Panc1 (cell line): ENCODE measurements at regions not wholly inside any gene's neighbourhood (a gene's known extent, or its start where the extent isn't known, plus 50 kb on each side); places are given as distances from the start of the nearest gene placed in this dataset.

Experiments
- ATAC-seq: fragments of 200-7000 bp; cut with Tn5 transposase; 2 replicates; pipeline ENCODE4 v1.9.1; 2020; ENCODE audit warnings: mild to moderate bottlenecking, moderate library complexity
- BruUV-seq: library from RNA; stranded (reverse); fragments of 400-500 nt; replicated peaks from 2 replicates; lab custom pipeline; 2021; lab: Mats Ljungman, UMichigan
- CTCF ChIA-PET: fragments of 300-600 bp; sonication (Branson Sonifier 250); formaldehyde crosslinking; loops from one replicate; lab custom pipeline; 2022; ENCODE audit warnings: antibody characterized with exemption; lab: Charles Lee
- POLR2A ChIA-PET: fragments of 300-600 bp; sonication (Branson Sonifier 250); formaldehyde crosslinking; loops from one replicate; lab custom pipeline; 2022; ENCODE audit warnings: antibody characterized with exemption; lab: Charles Lee
- DNase-seq: peaks from one replicate; pipeline ENCODE4 v3.0.0-alpha.2; 2010; ENCODE audit warnings: low read depth, low spot score
- H3K27ac ChIP-seq: 2 replicates; pipeline ENCODE4 v1.5.1; 2011; ENCODE audit warnings: mild to moderate bottlenecking, low read length, inconsistent platforms
- H3K27me3 ChIP-seq: fragments of 200-500 bp; sonication (Bioruptor generic); 2 replicates; pipeline ENCODE4 v1.6.0; 2014; ENCODE audit warnings: low read length, inconsistent platforms; ENCODE audit not compliant: control insufficient read depth, insufficient read depth
- H3K36me3 ChIP-seq: fragments of 200-500 bp; sonication (Bioruptor generic); 2 replicates; pipeline ENCODE4 v1.5.1; 2014; ENCODE audit warnings: inconsistent platforms, mild to moderate bottlenecking, low read length, moderate library complexity; ENCODE audit not compliant: control insufficient read depth, insufficient read depth
- H3K4me1 ChIP-seq: 2 replicates; pipeline ENCODE4 v1.5.1; 2011; ENCODE audit warnings: inconsistent platforms, mild to moderate bottlenecking, low read length, moderate library complexity; ENCODE audit not compliant: control insufficient read depth, insufficient read depth
- H3K4me3 ChIP-seq, 2 experiments: 2 replicates each; pipeline ENCODE4 v1.5.1; 2011 to 2012; ENCODE audit warnings: low read depth in 2 of 2, low read length in 2 of 2, mild to moderate bottlenecking in 2 of 2, inconsistent platforms in 1 of 2, moderate library complexity in 1 of 2
- H3K9me3 ChIP-seq: fragments of 200-500 bp; sonication (Bioruptor generic); 2 replicates; pipeline ENCODE4 v1.5.1; 2014; ENCODE audit warnings: low read depth, mild to moderate bottlenecking, inconsistent platforms, low read length, moderate library complexity; ENCODE audit not compliant: control insufficient read depth, insufficient read depth
- CTCF ChIP-seq: fragments of 450-650 bp; IDR thresholded peaks from 2 replicates; pipeline ENCODE4 v1.5.1; 2017; ENCODE audit warnings: mild to moderate bottlenecking
- POLR2AphosphoS5 ChIP-seq: IDR thresholded peaks from 2 replicates; pipeline ENCODE4 v1.6.1; 2012; ENCODE audit warnings: mild to moderate bottlenecking, low read depth, low read length, moderate library complexity
- REST ChIP-seq, 2 experiments: IDR thresholded peaks; 2 replicates each; pipeline ENCODE4 v1.6.1; 2011 to 2012; ENCODE audit warnings: low read depth in 2 of 2, control low read depth in 1 of 2, low read length in 1 of 2, mild to moderate bottlenecking in 1 of 2, moderate library complexity in 1 of 2; ENCODE audit not compliant: insufficient read depth in 1 of 2
- SIN3A ChIP-seq: IDR thresholded peaks from 2 replicates; pipeline ENCODE4 v1.6.1; 2012; ENCODE audit warnings: low read depth, mild to moderate bottlenecking, low read length, moderate library complexity, borderline replicate concordance; ENCODE audit not compliant: insufficient read depth
- TCF7L2 ChIP-seq: IDR thresholded peaks from 2 replicates; pipeline ENCODE4 v1.6.1; 2011; ENCODE audit warnings: mild to moderate bottlenecking, low read depth, low read length, inconsistent platforms
- in situ Hi-C: cut with HindIII; loops from 2 replicates; pipeline ENCODE4 v1.10.0; 2016; ENCODE audit warnings: low sequenced_read_pairs, low pct_unique_long_range_greater_than_20kb
- intact Hi-C: fragments of 100-400 bp; cut with micrococcal nuclease; formaldehyde crosslinking; loops from one replicate; pipeline ENCODE4 v1.10.0; 2022; ENCODE audit not compliant: unreplicated experiment

DNA sequence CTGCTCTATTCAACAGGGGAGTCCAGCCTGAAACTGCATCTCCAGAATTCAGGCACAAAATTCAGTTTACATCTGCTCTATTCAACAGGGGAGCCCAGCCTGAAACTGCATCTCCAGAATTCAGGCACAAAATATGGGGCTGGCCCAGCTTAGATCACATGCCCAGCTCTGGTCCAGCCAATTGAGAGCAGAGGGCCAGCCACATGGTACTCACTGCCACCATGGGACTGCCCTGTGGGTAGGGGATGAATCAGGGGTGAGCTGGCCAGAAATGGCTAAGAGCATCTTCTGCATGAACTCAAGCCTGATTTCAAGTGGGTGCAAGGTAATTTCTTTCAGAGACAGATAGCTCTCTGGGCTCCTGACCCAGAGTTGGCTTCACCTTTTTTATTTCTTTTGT, 156.6 kb upstream of the LYZL2 start:
- Histone ChIP-seq H3K4me1 (no peaks in the 10 kb centered on the region), H3K27me3 (no peaks in the 10 kb centered on the region), H3K36me3 (no peaks in the 10 kb centered on the region), H3K9me3 (no peaks in the 10 kb centered on the region), H3K27ac (no peak overlapping the region), H3K4me3 (no peak overlapping the region)
- TF ChIP-seq POLR2AphosphoS5 (no peak), SIN3A (no peak), TCF7L2 (no peak), REST (IDR thresholded peaks at IDR 0.05; ENCODE audit: insufficient read depth in 1 of 2, low read depth in 2 of 2, low read length in 1 of 2) (no peak), CTCF (no peak)
- intact Hi-C loops (no loop called here), in situ Hi-C loops (no loop called here)
- no TSS peak for BruUV-seq
- no peak for ATAC-seq
- no peak for DNase-seq
- ChIA-PET POLR2A (interaction anchor here (0.7 kb wide), 1 partner anchor 1156 kb away, joined by 3 read pairs; no protein-coding TSS in a partner anchor), CTCF (no interaction called here)

DNA sequence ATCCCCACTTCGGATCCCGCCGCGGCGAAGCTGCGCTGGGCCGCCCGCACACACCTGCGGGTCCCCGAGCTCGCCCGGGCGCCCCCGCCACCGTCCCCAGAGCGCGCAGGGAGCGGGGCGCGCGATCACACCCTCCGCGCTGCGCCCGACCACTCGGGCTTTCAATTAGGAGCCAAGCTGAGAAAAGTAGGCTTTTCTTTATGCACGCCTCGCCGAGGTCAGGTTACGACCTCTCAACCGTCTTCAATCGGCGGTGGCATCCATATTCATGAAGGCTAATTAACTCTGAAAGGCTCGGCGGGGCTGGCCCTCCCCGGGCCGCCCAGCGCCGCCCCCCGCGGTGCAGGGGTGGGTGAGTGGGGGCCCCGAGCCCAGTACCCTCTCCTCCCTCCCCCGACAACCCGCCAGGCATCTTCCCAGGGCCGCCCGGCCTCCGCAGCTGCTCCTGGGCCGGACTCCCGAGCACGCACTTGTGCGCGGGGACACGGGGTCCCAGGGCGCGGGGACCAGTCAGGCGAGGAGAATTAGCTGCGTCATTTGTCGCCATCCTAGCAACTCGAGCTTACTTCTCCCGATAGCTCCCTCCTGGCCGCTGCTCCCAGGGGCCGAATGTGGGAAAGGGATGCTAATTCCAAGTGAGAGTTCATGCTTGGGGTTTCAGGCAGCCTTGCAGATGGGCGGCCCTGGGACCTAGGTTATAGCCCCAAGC, 155.5 kb upstream of the LYZL2 start:
- TF ChIP-seq REST (IDR thresholded peaks at IDR 0.05; ENCODE audit: insufficient read depth in 1 of 2, low read depth in 2 of 2, low read length in 1 of 2) = no peak
- TF ChIP-seq SIN3A = no peak
- ChIA-PET POLR2A (no interaction called here), CTCF (interaction anchor here (0.6 to 1.3 kb wide), 3 partner anchors 9 to 1039 kb away, joined by 3 read pairs; no protein-coding TSS in a partner anchor)
- Histone ChIP-seq H3K36me3 (no peaks in the 10 kb centered on the region), H3K27ac (no peak overlapping the region), H3K27me3 (no peaks in the 10 kb centered on the region), H3K9me3 (no peaks in the 10 kb centered on the region), H3K4me1 (no peaks in the 10 kb centered on the region), H3K4me3 (peak overlapping the region; percentile 47 to 49)
- intact Hi-C loops = loop anchor here (2.0 kb wide), 1 partner anchor 58 kb away; no protein-coding TSS in a partner anchor
- BruUV-seq = no TSS peak
- no peak for DNase-seq
- in situ Hi-C loops = no loop called here
- ATAC-seq = peak; percentile 84
